Amniotic epithelial cell (primary cell): ENCODE measurements at regions not wholly inside any gene's neighbourhood (a gene's known extent, or its start where the extent isn't known, plus 50 kb on each side); places are given as distances from the start of the nearest gene placed in this dataset.
"Not testable (repeated sequence)": the region's sequence is repeated elsewhere in the genome, so short reads cannot be mapped to it uniquely, and the experiment has no call there.

Source experiments
- DNase-seq: peaks from one replicate; pipeline ENCODE4 v3.0.0-alpha.2; 2010; ENCODE audit warnings: low read depth

- DNase-seq = no peak
These were observed 60.3 kb upstream of the ZNF81 start for GRCh38 chrX:47776292-47777006.

GRCh38 chrX:47772764-47773163, 63.9 kb upstream of the ZNF81 start:
- DNase-seq = no peak

GRCh38 chrX:47771473-47771872, 65.2 kb upstream of the ZNF81 start:
- DNase-seq = no peak

- not testable (repeated sequence) for DNase-seq
These were observed 73.9 kb upstream of the ZNF81 start for GRCh38 chrX:47762826-47763225.

- no peak for DNase-seq
These were observed 84.0 kb upstream of the ZNF81 start for GRCh38 chrX:47752685-47753084.

GRCh38 chrX:47751670-47752069, 85.0 kb upstream of the ZNF81 start:
- peak; percentile 58 for DNase-seq

- peak; percentile 34 for DNase-seq
These were observed 87.3 kb upstream of the ZNF81 start for GRCh38 chrX:47749185-47749967.

GRCh38 chrX:47748576-47748975, 88.1 kb upstream of the ZNF81 start:
- peak; percentile 77 for DNase-seq

- peak; percentile 78 for DNase-seq
These were observed 87.5 kb upstream of the UXT start for GRCh38 chrX:47746446-47746845.

GRCh38 chrX:47745416-47745815, 86.4 kb upstream of the UXT start:
- peak; percentile 81 for DNase-seq

GRCh38 chrX:47743504-47743903, 84.5 kb upstream of the UXT start:
- peak; percentile 92 for DNase-seq

- DNase-seq = not testable (repeated sequence)
These were observed 79.9 kb upstream of the UXT start for GRCh38 chrX:47738870-47739269.

- peak; percentile 27 for DNase-seq
These were observed 64.7 kb upstream of the UXT start for GRCh38 chrX:47723689-47724088.

GRCh38 chrX:47723083-47723482, 64.1 kb upstream of the UXT start:
- DNase-seq = no peak

- DNase-seq = no peak
These were observed 63.3 kb upstream of the UXT start for GRCh38 chrX:47722260-47722659.

- DNase-seq = not testable (repeated sequence)
These were observed 56.1 kb upstream of the UXT start for GRCh38 chrX:47715078-47715477.

- peak; percentile 52 for DNase-seq
These were observed 53.7 kb upstream of the UXT start for GRCh38 chrX:47712675-47713074.

- no peak for DNase-seq
These were observed 51.3 kb upstream of the UXT start for GRCh38 chrX:47710252-47710651.
